Fibroblast of villous mesenchyme (primary cell): ENCODE measurements at regions not wholly inside any gene's neighbourhood (a gene's known extent, or its start where the extent isn't known, plus 50 kb on each side); places are given as distances from the start of the nearest gene placed in this dataset.

Source experiments
- DNase-seq: peaks from one replicate; pipeline ENCODE4 v3.0.0-alpha.2; 2010; ENCODE audit warnings: low read depth
- H3K4me3 ChIP-seq: 2 replicates; pipeline ENCODE4 v1.5.1; 2011; ENCODE audit warnings: low read depth, mild to moderate bottlenecking, low read length
- CTCF ChIP-seq: IDR thresholded peaks from 2 replicates; pipeline ENCODE4 v1.5.1; 2012; ENCODE audit warnings: low read depth, mild to moderate bottlenecking, low read length; ENCODE audit not compliant: insufficient read depth

GRCh38 chr13:22653866-22654265, 526.9 kb upstream of the SGCG start:
- no peak for TF ChIP-seq CTCF
- DNase-seq, result no peak
- no peak overlapping the region for H3K4me3 ChIP-seq

- DNase-seq, result no peak
- no peak for TF ChIP-seq CTCF
- no peak overlapping the region for H3K4me3 ChIP-seq
These were observed 525.5 kb upstream of the SGCG start for GRCh38 chr13:22655106-22655852.

GRCh38 chr13:22662771-22663170, 518.0 kb upstream of the SGCG start:
- TF ChIP-seq CTCF, result no peak
- no peak overlapping the region for H3K4me3 ChIP-seq
- no peak for DNase-seq

GRCh38 chr13:22665506-22665905, 515.3 kb upstream of the SGCG start:
- H3K4me3 ChIP-seq, result no peak overlapping the region
- no peak for DNase-seq
- no peak for TF ChIP-seq CTCF

- TF ChIP-seq CTCF, result no peak
- DNase-seq, result no peak
- no peak overlapping the region for H3K4me3 ChIP-seq
These were observed 490.0 kb upstream of the SGCG start for GRCh38 chr13:22690756-22691155.

GRCh38 chr13:22693691-22694090, 487.1 kb upstream of the SGCG start:
- DNase-seq, result no peak
- no peak overlapping the region for H3K4me3 ChIP-seq
- no peak for TF ChIP-seq CTCF

- no peak overlapping the region for H3K4me3 ChIP-seq
- DNase-seq, result no peak
- TF ChIP-seq CTCF, result no peak
These were observed 484.3 kb upstream of the SGCG start for GRCh38 chr13:22696433-22696832.
